Ovary (tissue), 3 donors: ENCODE measurements at regions not wholly inside any gene's neighbourhood (a gene's known extent, or its start where the extent isn't known, plus 50 kb on each side); places are given as distances from the start of the nearest gene placed in this dataset.

Experiments
- CTCF ChIP-seq, 3 donors: fragments of 450-650 bp in 2 of 3; fragments of 200-600 bp in 1 of 3; IDR thresholded peaks; one replicate each; pipeline versions ENCODE4 v1.5.1 to v1.8.0; 2016 to 2022; ENCODE audit warnings: antibody characterized with exemption in 3 of 3, mild to moderate bottlenecking in 1 of 3
- POLR2A ChIP-seq: fragments of 450-650 bp; IDR thresholded peaks from one replicate; pipeline ENCODE4 v1.6.1; 2017; ENCODE audit warnings: antibody characterized with exemption, mild to moderate bottlenecking, moderate library complexity
- donor health status: DM: no; HTN: no; CAD: no.

DNA sequence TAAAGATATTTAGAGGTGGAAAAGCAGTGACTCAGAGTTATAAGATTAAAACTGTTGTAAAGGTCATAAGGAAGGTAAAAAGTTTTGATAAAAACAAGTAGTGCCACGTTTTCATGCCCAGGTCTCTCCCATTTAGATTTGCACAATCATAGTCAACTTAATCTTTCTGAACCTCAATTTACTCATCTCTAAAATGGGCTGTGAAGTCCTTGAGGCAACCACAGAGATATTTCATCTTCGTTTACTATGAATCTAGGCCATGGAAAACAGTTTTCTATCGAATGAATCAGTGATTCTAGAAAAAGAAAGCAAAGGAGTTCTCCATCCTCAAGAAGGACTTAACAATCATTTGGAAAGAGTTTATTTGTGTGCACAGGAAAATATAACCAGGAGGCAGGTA lies 190.2 kb downstream of the EDN1 start:
- TF ChIP-seq CTCF (IDR thresholded peaks at IDR 0.05): no peak
- TF ChIP-seq POLR2A: no peak
